Keratinocyte (primary cell): ENCODE measurements at regions not wholly inside any gene's neighbourhood (a gene's known extent, or its start where the extent isn't known, plus 50 kb on each side); places are given as distances from the start of the nearest gene placed in this dataset.

Source experiments
- DNase-seq: peaks from one replicate; pipeline ENCODE4 v3.0.0-alpha.2; 2011; ENCODE audit warnings: low read depth, missing footprints, low spot score
- FAIRE-seq: peaks from 2 replicates; lab custom pipeline; 2011; peaks lifted over from hg19 to GRCh38; lab: Jason Lieb, UNC
- H2AFZ ChIP-seq: 2 replicates; pipeline ENCODE4 v1.6.0; 2012; ENCODE audit warnings: low read length, control low read depth, inconsistent platforms; ENCODE audit not compliant: control insufficient read depth
- H3K27ac ChIP-seq: 2 replicates; pipeline ENCODE4 v1.5.1; 2011; ENCODE audit warnings: low read length; ENCODE audit not compliant: control insufficient read depth, insufficient read depth
- H3K27me3 ChIP-seq: 3 replicates; pipeline ENCODE4 v1.6.0; 2011; ENCODE audit warnings: low read length; ENCODE audit not compliant: control insufficient read depth, insufficient read depth; ENCODE audit errors: extremely low read depth
- H3K36me3 ChIP-seq, 2 experiments: 2 replicates in 1 of 2; 3 replicates in 1 of 2; pipeline ENCODE4 v1.5.1; 2011; ENCODE audit warnings: low read length in 2 of 2, mild to moderate bottlenecking in 1 of 2; ENCODE audit not compliant: control insufficient read depth in 2 of 2, insufficient read depth in 2 of 2; ENCODE audit errors: extremely low read depth in 1 of 2
- H3K4me1 ChIP-seq: 3 replicates; pipeline ENCODE4 v1.5.1; 2011; ENCODE audit warnings: low read length; ENCODE audit not compliant: control insufficient read depth, insufficient read depth; ENCODE audit errors: extremely low read depth
- H3K4me2 ChIP-seq: 3 replicates; pipeline ENCODE4 v1.6.0; 2011; ENCODE audit warnings: low read depth, low read length; ENCODE audit not compliant: control insufficient read depth, insufficient read depth; ENCODE audit errors: extremely low read depth
- H3K4me3 ChIP-seq, 3 experiments: fragments of 200-600 bp in 1 of 3; sonication (generic) in 1 of 3; 2 replicates in 2 of 3; 3 replicates in 1 of 3; pipeline ENCODE4 v1.5.1; 2011 to 2016; ENCODE audit warnings: low read length in 3 of 3, mild to moderate bottlenecking in 3 of 3, control low read depth in 2 of 3, inconsistent platforms in 1 of 3, low read depth in 1 of 3, mixed read lengths in 1 of 3, mixed run types in 1 of 3, moderate library complexity in 1 of 3; ENCODE audit not compliant: control insufficient read depth in 2 of 3, insufficient read depth in 2 of 3; ENCODE audit errors: extremely low read depth in 1 of 3
- H3K79me2 ChIP-seq: 2 replicates; pipeline ENCODE4 v1.6.0; 2012; ENCODE audit warnings: low read length; ENCODE audit not compliant: control insufficient read depth, insufficient read depth
- H3K9ac ChIP-seq: 3 replicates; pipeline ENCODE4 v1.6.0; 2011; ENCODE audit warnings: low read length; ENCODE audit not compliant: control insufficient read depth, insufficient read depth; ENCODE audit errors: extremely low read depth
- H3K9me1 ChIP-seq: 3 replicates; pipeline ENCODE4 v1.6.0; 2011; ENCODE audit warnings: low read length; ENCODE audit not compliant: control insufficient read depth, insufficient read depth; ENCODE audit errors: extremely low read depth
- H3K9me3 ChIP-seq: 2 replicates; pipeline ENCODE4 v1.5.1; 2012; ENCODE audit warnings: low read depth, low read length; ENCODE audit not compliant: control insufficient read depth
- H4K20me1 ChIP-seq: 3 replicates; pipeline ENCODE4 v1.6.0; 2011; ENCODE audit warnings: low read length; ENCODE audit not compliant: control insufficient read depth, insufficient read depth; ENCODE audit errors: extremely low read depth
- EZH2 ChIP-seq: IDR thresholded peaks from one replicate; pipeline ENCODE4 v1.6.1; 2012; ENCODE audit warnings: inconsistent platforms, mild to moderate bottlenecking, low read length, moderate library complexity
- dilution Hi-C: fragments of 300-500 bp; cut with MboI; formaldehyde crosslinking; loops from one replicate; pipeline ENCODE4 v1.7.0; 2020; ENCODE audit warnings: low sequenced_read_pairs; ENCODE audit not compliant: extremely low pct_ligation_motif_present
- TF ChIP-seq, protein P1 (sequence below), 3 experiments: IDR thresholded peaks in 1 of 3; conservative IDR thresholded peaks in 1 of 3; optimal IDR thresholded peaks in 1 of 3; 2 replicates in 2 of 3; 3 replicates in 1 of 3; pipeline versions ENCODE3 to v1.5.1; 2011; ENCODE audit warnings: low read length in 3 of 3, mild to moderate bottlenecking in 3 of 3, moderate library complexity in 2 of 3, control low read depth in 1 of 3, inconsistent platforms in 1 of 3; ENCODE audit not compliant: insufficient read depth in 2 of 3; ENCODE audit errors: extremely low read depth in 1 of 3

- no peak for TF ChIP-seq EZH2
- TF ChIP-seq, protein P1, sequence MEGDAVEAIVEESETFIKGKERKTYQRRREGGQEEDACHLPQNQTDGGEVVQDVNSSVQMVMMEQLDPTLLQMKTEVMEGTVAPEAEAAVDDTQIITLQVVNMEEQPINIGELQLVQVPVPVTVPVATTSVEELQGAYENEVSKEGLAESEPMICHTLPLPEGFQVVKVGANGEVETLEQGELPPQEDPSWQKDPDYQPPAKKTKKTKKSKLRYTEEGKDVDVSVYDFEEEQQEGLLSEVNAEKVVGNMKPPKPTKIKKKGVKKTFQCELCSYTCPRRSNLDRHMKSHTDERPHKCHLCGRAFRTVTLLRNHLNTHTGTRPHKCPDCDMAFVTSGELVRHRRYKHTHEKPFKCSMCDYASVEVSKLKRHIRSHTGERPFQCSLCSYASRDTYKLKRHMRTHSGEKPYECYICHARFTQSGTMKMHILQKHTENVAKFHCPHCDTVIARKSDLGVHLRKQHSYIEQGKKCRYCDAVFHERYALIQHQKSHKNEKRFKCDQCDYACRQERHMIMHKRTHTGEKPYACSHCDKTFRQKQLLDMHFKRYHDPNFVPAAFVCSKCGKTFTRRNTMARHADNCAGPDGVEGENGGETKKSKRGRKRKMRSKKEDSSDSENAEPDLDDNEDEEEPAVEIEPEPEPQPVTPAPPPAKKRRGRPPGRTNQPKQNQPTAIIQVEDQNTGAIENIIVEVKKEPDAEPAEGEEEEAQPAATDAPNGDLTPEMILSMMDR (optimal IDR thresholded peaks at IDR 0.05 in 1 of 3, IDR thresholded peaks at IDR 0.05 in 1 of 3, conservative IDR thresholded peaks at IDR 0.05 in 1 of 3; ENCODE audit: extremely low read depth in 1 of 3, insufficient read depth in 2 of 3, low read length in 3 of 3) = no peak
- H3K79me2 ChIP-seq = no peaks in the 10 kb centered on the region
- no peaks in the 10 kb centered on the region for H4K20me1 ChIP-seq
- DNase-seq = no peak
- H3K4me1 ChIP-seq = peaks cover 14% of the 10 kb centered on the region
- no peak overlapping the region for H3K4me3 ChIP-seq
- H3K27me3 ChIP-seq = no peaks in the 10 kb centered on the region
- no peak overlapping the region for H2AFZ ChIP-seq
- no peaks in the 10 kb centered on the region for H3K36me3 ChIP-seq
- H3K9me3 ChIP-seq = no peaks in the 10 kb centered on the region
- dilution Hi-C loops = no loop called here
- peak; percentile 79 for FAIRE-seq
- H3K9ac ChIP-seq = no peak overlapping the region
- H3K9me1 ChIP-seq = no peaks in the 10 kb centered on the region
- no peak overlapping the region for H3K27ac ChIP-seq
- peak overlapping the region; percentile 17 for H3K4me2 ChIP-seq
These were observed 223.6 kb upstream of the CITED2 start for GRCh38 chr6:139597771-139598755.

DNA sequence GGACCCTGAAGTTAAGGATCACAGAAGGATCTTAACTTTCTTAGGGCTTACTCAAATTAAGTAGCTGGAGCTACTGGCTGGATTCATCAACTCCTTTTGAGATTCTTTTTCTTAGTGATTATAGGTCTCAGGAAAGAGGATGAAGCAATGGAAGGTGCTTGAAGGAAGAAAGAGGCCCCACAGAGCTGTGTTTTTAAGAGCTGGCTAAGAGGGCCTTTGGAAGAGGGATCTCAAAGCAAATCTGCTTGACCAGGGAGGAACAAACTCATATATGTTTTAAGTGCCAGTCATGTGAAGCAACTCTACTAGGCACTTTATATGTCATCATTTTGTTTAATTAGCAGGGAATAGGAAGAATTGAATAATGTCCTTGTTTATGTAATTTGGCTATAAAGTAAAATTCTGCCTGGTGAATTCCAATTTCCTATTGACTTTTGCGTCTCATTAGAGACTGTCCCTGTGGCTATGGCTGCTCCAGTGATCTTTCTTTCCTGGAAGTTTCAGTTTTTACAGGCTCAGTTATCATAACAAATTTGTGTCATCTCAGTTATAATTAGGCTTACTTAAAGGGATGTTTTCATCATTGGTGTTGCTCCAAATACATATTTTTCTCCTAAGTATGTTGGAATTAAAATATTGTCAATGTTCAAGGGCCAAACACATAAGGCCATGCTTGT, 222.8 kb upstream of the CITED2 start:
- Histone ChIP-seq H3K9me1 (no peaks in the 10 kb centered on the region), H3K4me3 (no peak overlapping the region), H3K79me2 (no peaks in the 10 kb centered on the region), H3K4me2 (no peak overlapping the region), H3K9ac (no peak overlapping the region), H4K20me1 (no peaks in the 10 kb centered on the region), H3K27me3 (no peaks in the 10 kb centered on the region), H3K9me3 (no peaks in the 10 kb centered on the region), H3K27ac (no peak overlapping the region), H2AFZ (no peak overlapping the region), H3K4me1 (peaks cover 14% of the 10 kb centered on the region), H3K36me3 (no peaks in the 10 kb centered on the region)
- TF ChIP-seq, protein P1 (optimal IDR thresholded peaks at IDR 0.05 in 1 of 3, IDR thresholded peaks at IDR 0.05 in 1 of 3, conservative IDR thresholded peaks at IDR 0.05 in 1 of 3; ENCODE audit: extremely low read depth in 1 of 3, insufficient read depth in 2 of 3, low read length in 3 of 3) = no peak
- no peak for TF ChIP-seq EZH2
- FAIRE-seq (no peak), DNase-seq (no peak)
- dilution Hi-C loops = no loop called here
